Right atrium auricular region (tissue), 2 donors: ENCODE measurements at regions not wholly inside any gene's neighbourhood (a gene's known extent, or its start where the extent isn't known, plus 50 kb on each side); places are given as distances from the start of the nearest gene placed in this dataset.

Source experiments
- DNase-seq: peaks from one replicate; pipeline ENCODE4 v3.0.0-alpha.2; 2019; ENCODE audit warnings: low spot score
- H3K27ac ChIP-seq, 2 donors: fragments of 200-600 bp; sonication (generic); 1 replicate in 1 of 2; 2 replicates in 1 of 2; pipeline ENCODE4 v1.5.1; 2016 to 2019
- H3K27me3 ChIP-seq, 2 donors: fragments of 200-600 bp; sonication (generic); one replicate each; pipeline versions ENCODE4 v1.5.1 to v1.6.0; 2017 to 2019
- H3K36me3 ChIP-seq: fragments of 200-600 bp; sonication (generic); one replicate; pipeline ENCODE4 v1.5.1; 2016
- H3K4me1 ChIP-seq, 2 donors: fragments of 200-600 bp; sonication (generic); one replicate each; pipeline versions ENCODE4 v1.5.1 to v1.6.0; 2017 to 2019
- H3K4me3 ChIP-seq, 2 donors: fragments of 200-600 bp; sonication (generic); 1 replicate in 1 of 2; 2 replicates in 1 of 2; pipeline ENCODE4 v1.5.1; 2017 to 2019; ENCODE audit warnings: mild to moderate bottlenecking in 1 of 2, moderate library complexity in 1 of 2
- H3K9me3 ChIP-seq, 2 donors: fragments of 200-600 bp; sonication (generic); one replicate each; pipeline ENCODE4 v1.5.1; 2019
- TF ChIP-seq, protein P1 (sequence below), 2 donors: fragments of 200-600 bp; sonication (generic); IDR thresholded peaks; one replicate each; pipeline ENCODE4 v1.5.1; 2019; ENCODE audit warnings: antibody characterized with exemption in 2 of 2

DNA sequence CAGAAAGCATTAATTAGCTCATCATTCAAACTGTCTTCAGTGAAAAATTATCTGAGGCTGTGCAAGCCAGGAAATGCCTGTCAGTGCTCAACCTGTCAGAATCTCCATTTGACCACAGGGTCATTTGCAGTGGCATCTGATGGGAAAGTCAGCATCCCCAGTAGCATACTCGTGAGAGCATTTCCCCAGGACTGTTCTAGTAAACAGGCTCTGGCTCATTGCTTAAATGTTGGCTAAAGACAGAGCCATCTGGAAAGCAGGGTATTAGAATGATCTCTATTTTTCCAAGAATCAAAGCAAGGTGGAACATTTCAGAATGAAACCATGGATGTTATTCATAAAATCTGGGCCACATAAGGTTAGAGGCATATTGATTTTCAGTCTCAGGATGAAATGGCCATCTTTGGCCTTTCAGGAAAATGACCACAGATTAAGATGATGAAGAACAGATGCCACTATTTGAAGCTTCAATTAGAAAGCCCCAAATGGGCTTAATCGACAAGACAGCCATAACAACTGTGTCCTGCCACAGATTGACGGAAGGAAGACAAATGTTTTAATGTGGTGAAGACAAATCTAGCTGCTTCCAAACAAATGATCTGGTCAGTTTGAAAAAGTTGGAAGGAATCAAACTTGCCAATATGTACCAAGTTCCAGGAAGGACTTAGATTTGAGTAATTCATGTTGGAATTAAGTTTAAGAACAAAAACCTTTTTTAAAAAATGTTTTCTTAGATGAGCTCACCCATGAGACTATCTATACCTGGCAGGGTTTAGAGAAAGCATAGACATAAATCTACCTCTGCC lies 94.0 kb upstream of the FAR2 start:
- Histone ChIP-seq H3K36me3 (no peaks in the 10 kb centered on the region), H3K4me1 (no peaks in the 10 kb centered on the region), H3K9me3 (no peaks in the 10 kb centered on the region), H3K4me3 (no peak overlapping the region), H3K27me3 (no peaks in the 10 kb centered on the region), H3K27ac (no peak overlapping the region)
- TF ChIP-seq, protein P1, sequence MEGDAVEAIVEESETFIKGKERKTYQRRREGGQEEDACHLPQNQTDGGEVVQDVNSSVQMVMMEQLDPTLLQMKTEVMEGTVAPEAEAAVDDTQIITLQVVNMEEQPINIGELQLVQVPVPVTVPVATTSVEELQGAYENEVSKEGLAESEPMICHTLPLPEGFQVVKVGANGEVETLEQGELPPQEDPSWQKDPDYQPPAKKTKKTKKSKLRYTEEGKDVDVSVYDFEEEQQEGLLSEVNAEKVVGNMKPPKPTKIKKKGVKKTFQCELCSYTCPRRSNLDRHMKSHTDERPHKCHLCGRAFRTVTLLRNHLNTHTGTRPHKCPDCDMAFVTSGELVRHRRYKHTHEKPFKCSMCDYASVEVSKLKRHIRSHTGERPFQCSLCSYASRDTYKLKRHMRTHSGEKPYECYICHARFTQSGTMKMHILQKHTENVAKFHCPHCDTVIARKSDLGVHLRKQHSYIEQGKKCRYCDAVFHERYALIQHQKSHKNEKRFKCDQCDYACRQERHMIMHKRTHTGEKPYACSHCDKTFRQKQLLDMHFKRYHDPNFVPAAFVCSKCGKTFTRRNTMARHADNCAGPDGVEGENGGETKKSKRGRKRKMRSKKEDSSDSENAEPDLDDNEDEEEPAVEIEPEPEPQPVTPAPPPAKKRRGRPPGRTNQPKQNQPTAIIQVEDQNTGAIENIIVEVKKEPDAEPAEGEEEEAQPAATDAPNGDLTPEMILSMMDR (IDR thresholded peaks at IDR 0.05), result no peak
- no peak for DNase-seq

DNA sequence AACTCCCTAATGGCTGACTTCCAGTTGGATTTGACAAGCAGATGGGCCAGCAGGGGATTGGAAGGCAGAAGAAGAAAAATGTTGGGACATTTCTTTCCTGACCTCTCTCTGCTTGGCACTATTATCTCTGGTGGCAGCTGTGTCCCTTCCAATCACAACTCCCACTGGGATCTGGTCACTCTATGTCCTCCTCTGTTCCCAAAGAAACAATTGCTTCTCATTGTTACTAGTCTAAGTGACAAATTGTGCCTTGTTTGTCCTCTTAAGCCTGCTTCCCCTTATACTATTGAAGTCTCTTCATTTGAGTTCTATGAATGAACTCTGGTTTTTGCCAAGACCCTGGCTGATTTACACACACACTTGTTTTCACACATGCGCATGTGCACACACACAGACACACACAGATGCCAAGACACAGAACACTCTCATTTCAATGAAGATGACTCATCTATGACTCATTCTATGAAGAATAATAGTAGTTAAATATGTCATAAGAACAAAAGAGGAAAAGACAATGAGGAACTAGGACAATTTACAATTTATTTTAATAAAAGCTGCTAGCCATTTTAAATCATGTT lies 83.0 kb upstream of the FAR2 start:
- Histone ChIP-seq H3K4me1 (no peaks in the 10 kb centered on the region), H3K9me3 (no peaks in the 10 kb centered on the region), H3K36me3 (no peaks in the 10 kb centered on the region), H3K4me3 (no peak overlapping the region), H3K27ac (no peak overlapping the region), H3K27me3 (no peaks in the 10 kb centered on the region)
- TF ChIP-seq, protein P1 (IDR thresholded peaks at IDR 0.05), result no peak
- DNase-seq, result no peak

DNA sequence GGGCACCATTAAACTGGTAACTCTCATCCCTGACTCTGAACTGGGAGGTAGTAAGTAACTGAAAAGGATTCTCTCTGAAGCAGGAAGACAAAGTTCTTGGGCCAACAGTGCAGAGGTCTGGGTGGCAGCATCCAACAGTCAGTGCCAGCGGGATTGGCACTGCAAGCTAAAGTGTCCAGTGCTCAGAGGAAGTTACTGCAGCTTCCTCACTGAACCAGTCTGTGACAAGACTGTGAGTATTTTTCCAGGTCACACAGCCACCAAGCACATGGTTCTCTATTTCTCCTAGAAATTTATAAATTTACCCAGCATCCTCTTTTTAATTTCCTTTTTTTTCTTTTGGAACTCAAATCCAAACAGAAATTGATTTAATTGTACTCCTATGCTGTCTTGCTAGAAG lies 81.6 kb upstream of the FAR2 start:
- Histone ChIP-seq H3K27ac (no peak overlapping the region), H3K9me3 (no peaks in the 10 kb centered on the region), H3K36me3 (no peaks in the 10 kb centered on the region), H3K27me3 (no peaks in the 10 kb centered on the region), H3K4me3 (no peak overlapping the region), H3K4me1 (no peaks in the 10 kb centered on the region)
- DNase-seq, result no peak
- TF ChIP-seq, protein P1 (IDR thresholded peaks at IDR 0.05), result no peak

DNA sequence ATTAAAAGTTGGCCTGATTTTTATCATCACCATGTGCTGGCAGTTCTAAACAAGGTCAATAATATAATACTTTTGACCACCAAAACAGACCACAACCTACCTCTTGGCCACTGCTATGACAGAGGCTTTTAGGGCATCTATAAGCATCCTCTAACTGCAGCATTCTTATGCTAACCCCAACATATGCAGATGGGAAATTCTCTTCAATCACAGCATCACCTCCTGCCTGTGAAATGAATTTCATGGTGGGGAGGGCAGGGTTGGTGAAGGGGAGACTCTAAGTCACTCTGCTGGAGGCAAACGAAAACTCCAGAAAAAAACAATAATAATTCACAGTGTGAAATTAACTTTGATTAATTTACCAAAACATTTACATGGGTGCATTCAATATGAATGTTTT lies 78.8 kb upstream of the FAR2 start:
- H3K27me3 ChIP-seq, result no peaks in the 10 kb centered on the region
- no peaks in the 10 kb centered on the region for H3K4me1 ChIP-seq
- no peaks in the 10 kb centered on the region for H3K36me3 ChIP-seq
- no peak overlapping the region for H3K27ac ChIP-seq
- no peak overlapping the region for H3K4me3 ChIP-seq
- TF ChIP-seq, protein P1 (IDR thresholded peaks at IDR 0.05), result no peak
- DNase-seq, result no peak
- no peaks in the 10 kb centered on the region for H3K9me3 ChIP-seq

DNA sequence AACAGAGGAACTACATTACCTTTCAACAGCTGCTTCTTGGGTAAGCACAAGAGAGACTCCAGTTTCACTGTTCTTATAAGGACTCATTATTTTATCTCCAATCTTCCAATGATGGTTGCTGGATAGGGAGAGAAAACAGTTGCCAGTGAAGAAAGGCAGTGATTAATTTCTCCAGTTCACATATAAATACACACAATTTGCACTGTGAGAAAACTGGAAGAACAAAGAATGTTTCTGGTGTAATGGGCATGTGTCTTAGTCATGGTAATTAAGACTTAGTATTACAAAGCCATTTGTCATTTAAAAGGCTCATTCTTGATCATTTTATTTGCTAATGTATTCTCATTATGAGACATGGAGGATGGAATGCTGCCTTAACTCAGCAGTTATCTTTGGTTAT lies 78.0 kb upstream of the FAR2 start:
- no peaks in the 10 kb centered on the region for H3K9me3 ChIP-seq

More for the DNA sequence above, 78.0 kb upstream of the FAR2 start:
- H3K4me3 ChIP-seq, result no peak overlapping the region
- no peaks in the 10 kb centered on the region for H3K4me1 ChIP-seq
- no peaks in the 10 kb centered on the region for H3K27me3 ChIP-seq
- no peak overlapping the region for H3K27ac ChIP-seq
- TF ChIP-seq, protein P1 (IDR thresholded peaks at IDR 0.05), result no peak
- H3K36me3 ChIP-seq, result no peaks in the 10 kb centered on the region
- DNase-seq, result no peak
